ENCODE measurements at regions not wholly inside any gene's neighbourhood (a gene's known extent, or its start where the extent isn't known, plus 50 kb on each side); places are given as distances from the start of the nearest gene placed in this dataset.
"Not testable (repeated sequence)": the region's sequence is repeated elsewhere in the genome, so short reads cannot be mapped to it uniquely, and the experiment has no call there.

GRCh38 chr9:32069169-32069813 is 315.2 kb upstream of the ACO1 start:
- ChIA-PET CTCF (no interaction called here), POLR2A (no interaction called here)

- CTCF ChIA-PET: no interaction called here
- POLR2A ChIA-PET: no interaction called here
Measured at GRCh38 chr9:32069969-32070368, 314.5 kb upstream of the ACO1 start.

GRCh38 chr9:32072570-32072969 is 311.9 kb upstream of the ACO1 start:
- ChIA-PET CTCF (no interaction called here), POLR2A (no interaction called here)

GRCh38 chr9:32092031-32092430 is 292.4 kb upstream of the ACO1 start:
- CTCF ChIA-PET: no interaction called here
- POLR2A ChIA-PET: no interaction called here

GRCh38 chr9:32117291-32117690 is 267.2 kb upstream of the ACO1 start:
- CTCF ChIA-PET: no interaction called here
- POLR2A ChIA-PET: no interaction called here

- ChIA-PET POLR2A (no interaction called here), CTCF (no interaction called here)
Measured at GRCh38 chr9:32128546-32128945, 255.9 kb upstream of the ACO1 start.

- POLR2A ChIA-PET, CTCF ChIA-PET: not testable (repeated sequence)
Measured at GRCh38 chr9:32130709-32131108, 253.7 kb upstream of the ACO1 start.

- POLR2A ChIA-PET: no interaction called here
- CTCF ChIA-PET: no interaction called here
Measured at GRCh38 chr9:32136700-32137339, 247.6 kb upstream of the ACO1 start.

GRCh38 chr9:32142074-32142473 is 242.4 kb upstream of the ACO1 start:
- CTCF ChIA-PET: no interaction called here
- POLR2A ChIA-PET: no interaction called here

GRCh38 chr9:32148553-32148952 is 235.9 kb upstream of the ACO1 start:
- POLR2A ChIA-PET: not testable (repeated sequence)

GRCh38 chr9:32161209-32161608 is 223.2 kb upstream of the ACO1 start:
- CTCF ChIA-PET: no interaction called here

More at GRCh38 chr9:32148553-32148952, 235.9 kb upstream of the ACO1 start:
- CTCF ChIA-PET: not testable (repeated sequence)

GRCh38 chr9:32161720-32162119 is 222.7 kb upstream of the ACO1 start:
- ChIA-PET CTCF (no interaction called here), POLR2A (no interaction called here)

More at GRCh38 chr9:32161209-32161608, 223.2 kb upstream of the ACO1 start:
- POLR2A ChIA-PET: no interaction called here

GRCh38 chr9:32166316-32166715 is 218.1 kb upstream of the ACO1 start:
- CTCF ChIA-PET, POLR2A ChIA-PET: not testable (repeated sequence)

GRCh38 chr9:32171339-32171738 is 213.1 kb upstream of the ACO1 start:
- POLR2A ChIA-PET: no interaction called here
- CTCF ChIA-PET: no interaction called here

- CTCF ChIA-PET: no interaction called here
- POLR2A ChIA-PET: no interaction called here
Measured at GRCh38 chr9:32172256-32172655, 212.2 kb upstream of the ACO1 start.

- POLR2A ChIA-PET: no interaction called here
Measured at GRCh38 chr9:32177396-32177795, 207.0 kb upstream of the ACO1 start.

GRCh38 chr9:32180597-32180996 is 203.8 kb upstream of the ACO1 start:
- CTCF ChIA-PET: no interaction called here
- POLR2A ChIA-PET: no interaction called here

More at GRCh38 chr9:32177396-32177795, 207.0 kb upstream of the ACO1 start:
- CTCF ChIA-PET: no interaction called here

GRCh38 chr9:32200241-32200640 is 184.2 kb upstream of the ACO1 start:
- ChIA-PET POLR2A (no interaction called here), CTCF (no interaction called here)

- ChIA-PET POLR2A (no interaction called here), CTCF (no interaction called here)
Measured at GRCh38 chr9:32200896-32201295, 183.5 kb upstream of the ACO1 start.

- POLR2A ChIA-PET, CTCF ChIA-PET: not testable (repeated sequence)
Measured at GRCh38 chr9:32209164-32209563, 175.3 kb upstream of the ACO1 start.

- ChIA-PET POLR2A (no interaction called here), CTCF (no interaction called here)
Measured at GRCh38 chr9:32218100-32218767, 166.2 kb upstream of the ACO1 start.

- POLR2A ChIA-PET: no interaction called here
- CTCF ChIA-PET: no interaction called here
Measured at GRCh38 chr9:32220750-32221149, 163.7 kb upstream of the ACO1 start.
